Colonic mucosa (tissue), 4 donors: ENCODE measurements at regions not wholly inside any gene's neighbourhood (a gene's known extent, or its start where the extent isn't known, plus 50 kb on each side); places are given as distances from the start of the nearest gene placed in this dataset.
A peak's percentile ranks its signal among the peaks of the same experiment; 100 is the strongest.

ENCODE experiments used
- DNase-seq: peaks from one replicate; pipeline ENCODE4 v3.0.0-alpha.2; 2020
- H3K27ac ChIP-seq: fragments of 200-600 bp; one replicate; pipeline ENCODE4 v1.8.0; 2021
- H3K27me3 ChIP-seq: fragments of 200-600 bp; one replicate; pipeline ENCODE4 v1.8.0; 2021
- H3K36me3 ChIP-seq: fragments of 200-600 bp; one replicate; pipeline ENCODE4 v1.8.0; 2021
- H3K4me1 ChIP-seq: fragments of 200-600 bp; one replicate; pipeline ENCODE4 v1.8.0; 2021; ENCODE audit warnings: mild to moderate bottlenecking
- H3K4me3 ChIP-seq: fragments of 200-600 bp; one replicate; pipeline ENCODE4 v1.8.0; 2021
- H3K9ac ChIP-seq, 2 donors: one replicate each; pipeline ENCODE4 v1.7.0; 2013; ENCODE audit warnings: control low read depth in 2 of 2, low read depth in 2 of 2, low read length in 2 of 2
- H3K9me3 ChIP-seq: fragments of 200-600 bp; one replicate; pipeline ENCODE4 v1.8.0; 2021
- CTCF ChIP-seq: fragments of 200-600 bp; IDR thresholded peaks from one replicate; pipeline ENCODE4 v1.8.0; 2022; ENCODE audit warnings: antibody characterized with exemption, mild to moderate bottlenecking
- intact Hi-C: fragments of 100-400 bp; cut with DNase I; formaldehyde crosslinking; loops from one replicate; pipeline ENCODE4 v1.14.1; 2022
- donor health status: healthy.
- donor health status: DM: no; HTN: no; CAD: no.
- donor health status: DM: no; HTN: no; CAD: no.

GRCh38 chr10:117477961-117478670, 64.4 kb upstream of the EMX2 start:
- intact Hi-C loops = no loop called here
- H3K27ac ChIP-seq = no peak overlapping the region
- peak; percentile 11 for TF ChIP-seq CTCF

GRCh38 chr10:117477211-117477947, 65.2 kb upstream of the EMX2 start:
- H3K27ac ChIP-seq = no peak overlapping the region
- H3K9me3 ChIP-seq = no peaks in the 10 kb centered on the region
- H3K36me3 ChIP-seq = no peaks in the 10 kb centered on the region
- intact Hi-C loops = no loop called here
- H3K4me1 ChIP-seq = no peaks in the 10 kb centered on the region
- H3K4me3 ChIP-seq = no peak overlapping the region
- no peak for TF ChIP-seq CTCF
- no peak overlapping the region for H3K9ac ChIP-seq
- H3K27me3 ChIP-seq = no peaks in the 10 kb centered on the region
- DNase-seq = no peak

More at GRCh38 chr10:117477961-117478670, 64.4 kb upstream of the EMX2 start:
- Histone ChIP-seq H3K27me3 (no peaks in the 10 kb centered on the region), H3K36me3 (no peaks in the 10 kb centered on the region), H3K4me3 (no peak overlapping the region), H3K9ac (no peak overlapping the region), H3K9me3 (no peaks in the 10 kb centered on the region), H3K4me1 (no peaks in the 10 kb centered on the region)
- DNase-seq = no peak

GRCh38 chr10:117476716-117477115, 65.8 kb upstream of the EMX2 start:
- no peak for TF ChIP-seq CTCF
- intact Hi-C loops = no loop called here
- Histone ChIP-seq H3K4me3 (no peak overlapping the region), H3K9ac (no peak overlapping the region), H3K27me3 (no peaks in the 10 kb centered on the region), H3K27ac (no peak overlapping the region), H3K9me3 (no peaks in the 10 kb centered on the region), H3K36me3 (no peaks in the 10 kb centered on the region), H3K4me1 (no peaks in the 10 kb centered on the region)
- no peak for DNase-seq

GRCh38 chr10:117476281-117476680, 66.3 kb upstream of the EMX2 start:
- Histone ChIP-seq H3K4me3 (no peak overlapping the region), H3K9me3 (no peaks in the 10 kb centered on the region), H3K9ac (no peak overlapping the region), H3K27me3 (no peaks in the 10 kb centered on the region), H3K36me3 (no peaks in the 10 kb centered on the region), H3K27ac (no peak overlapping the region), H3K4me1 (no peaks in the 10 kb centered on the region)
- no peak for TF ChIP-seq CTCF
- DNase-seq = no peak
- intact Hi-C loops = no loop called here

GRCh38 chr10:117472872-117473271, 69.7 kb upstream of the EMX2 start:
- H3K9ac ChIP-seq = no peak overlapping the region

More at GRCh38 chr10:117472872-117473271, 69.7 kb upstream of the EMX2 start:
- TF ChIP-seq CTCF = no peak
- no peak overlapping the region for H3K4me3 ChIP-seq
- H3K27ac ChIP-seq = no peak overlapping the region
- H3K36me3 ChIP-seq = no peaks in the 10 kb centered on the region
- no peaks in the 10 kb centered on the region for H3K27me3 ChIP-seq
- no peak for DNase-seq
- H3K4me1 ChIP-seq = no peaks in the 10 kb centered on the region
- no peaks in the 10 kb centered on the region for H3K9me3 ChIP-seq
- intact Hi-C loops = no loop called here
